GM12878 (cell line): ENCODE measurements at regions not wholly inside any gene's neighbourhood (a gene's known extent, or its start where the extent isn't known, plus 50 kb on each side); places are given as distances from the start of the nearest gene placed in this dataset.

Source experiments
- ATAC-seq: fragments of 200-7000 bp; cut with Tn5 transposase; 3 replicates; pipeline ENCODE4 v1.9.1; 2020; ENCODE audit warnings: mild to moderate bottlenecking, moderate library complexity
- BruUV-seq: library from RNA; stranded (reverse); fragments of 400-500 nt; replicated peaks from 2 replicates; lab custom pipeline; 2021; lab: Mats Ljungman, UMichigan
- CTCF ChIA-PET: fragments of 300-600 bp; sonication (Branson Sonifier 250); formaldehyde crosslinking; extraction: SDS; loops from one replicate; lab custom pipeline; 2021; ENCODE audit warnings: inconsistent platforms; lab: Yijun Ruan, JAX
- POLR2A ChIA-PET: fragments of 350-600 bp; formaldehyde crosslinking; extraction: SDS; loops from one replicate; lab custom pipeline; 2021; ENCODE audit warnings: inconsistent platforms; lab: Charles Lee
- RAD21 ChIA-PET: fragments of 300-600 bp; sonication (Branson Sonifier 250); formaldehyde crosslinking; loops from one replicate; lab custom pipeline; 2023; ENCODE audit warnings: antibody characterized with exemption; ENCODE audit not compliant: unreplicated experiment; lab: Charles Lee
- SMC1A ChIA-PET: fragments of 300-600 bp; sonication (Branson Sonifier 250); formaldehyde crosslinking; loops from one replicate; lab custom pipeline; 2023; ENCODE audit not compliant: unreplicated experiment, uncharacterized antibody; lab: Charles Lee
- DNase-seq: peaks from one replicate; pipeline ENCODE4 v3.0.0-alpha.2; 2011; ENCODE audit warnings: low read depth, low spot score
- FAIRE-seq: peaks from 3 replicates; lab custom pipeline; 2011; peaks lifted over from hg19 to GRCh38; lab: Jason Lieb, UNC
- H2AFZ ChIP-seq: 2 replicates; pipeline ENCODE4 v1.6.0; 2011; ENCODE audit warnings: low read depth, low read length, control low read depth; ENCODE audit not compliant: control insufficient read depth
- H3K27ac ChIP-seq: 2 replicates; pipeline ENCODE4 v1.5.1; 2011; ENCODE audit warnings: control low read depth; ENCODE audit not compliant: control insufficient read depth, insufficient read depth
- H3K27me3 ChIP-seq, 2 experiments: replicated peaks in 1 of 2; 2 replicates each; pipeline versions ENCODE4 v1.6.0 to v1.6.1; 2011; ENCODE audit warnings: low read length in 1 of 2; ENCODE audit not compliant: control insufficient read depth in 2 of 2, insufficient read depth in 2 of 2
- H3K36me3 ChIP-seq, 2 experiments: 2 replicates each; pipeline ENCODE4 v1.5.1; 2011; ENCODE audit warnings: low read length in 1 of 2; ENCODE audit not compliant: control insufficient read depth in 2 of 2, insufficient read depth in 2 of 2
- H3K4me1 ChIP-seq: 2 replicates; pipeline ENCODE4 v1.6.1; 2011; ENCODE audit warnings: mild to moderate bottlenecking, low read length, moderate library complexity, mixed read lengths; ENCODE audit not compliant: control insufficient read depth, insufficient read depth
- H3K4me2 ChIP-seq: 2 replicates; pipeline ENCODE4 v1.6.0; 2011; ENCODE audit warnings: control low read depth; ENCODE audit not compliant: control insufficient read depth, insufficient read depth
- H3K4me3 ChIP-seq: fragments of 200-600 bp; sonication (generic); 2 replicates; pipeline ENCODE4 v1.5.1; 2016
- H3K79me2 ChIP-seq: 2 replicates; pipeline ENCODE4 v1.6.0; 2011; ENCODE audit warnings: low read length; ENCODE audit not compliant: control insufficient read depth, insufficient read depth
- H3K9ac ChIP-seq: 2 replicates; pipeline ENCODE4 v1.8.0; 2011; ENCODE audit warnings: low read length, control low read depth, mixed read lengths; ENCODE audit not compliant: control insufficient read depth, insufficient read depth
- H3K9me3 ChIP-seq: replicated peaks from 3 replicates; pipeline ENCODE4 v1.5.1; 2011; ENCODE audit warnings: mild to moderate bottlenecking, low read length; ENCODE audit not compliant: control insufficient read depth, insufficient read depth
- H4K20me1 ChIP-seq: 2 replicates; pipeline ENCODE4 v1.6.0; 2011; ENCODE audit not compliant: control insufficient read depth, insufficient read depth
- BCL11A ChIP-seq: IDR thresholded peaks from 2 replicates; pipeline ENCODE4 v1.6.1; 2011; ENCODE audit warnings: low read depth, low read length
- EED ChIP-seq: sonication (generic); IDR thresholded peaks from 2 replicates; pipeline ENCODE4 v1.6.1; 2016; ENCODE audit warnings: antibody characterized with exemption, low read depth
- EP300 ChIP-seq, 2 experiments: fragments of 150-350 bp in 1 of 2; IDR thresholded peaks; 2 replicates each; pipeline ENCODE4 v1.6.1; 2011 to 2012; ENCODE audit warnings: low read depth in 2 of 2, low read length in 2 of 2, borderline replicate concordance in 1 of 2, improper control_type of control experiment in 1 of 2, inconsistent platforms in 1 of 2; ENCODE audit not compliant: control insufficient read depth in 1 of 2
- ETV6 ChIP-seq, 2 experiments: fragments of 450-650 bp in 1 of 2; IDR thresholded peaks in 1 of 2; conservative IDR thresholded peaks in 1 of 2; 2 replicates each; pipeline ENCODE4 v1.6.1; 2014; ENCODE audit warnings: antibody characterized with exemption in 1 of 2, borderline replicate concordance in 1 of 2, low read depth in 1 of 2, mild to moderate bottlenecking in 1 of 2, moderate library complexity in 1 of 2
- GABPA ChIP-seq: IDR thresholded peaks from 2 replicates; pipeline ENCODE4 v1.6.1; 2014; ENCODE audit warnings: antibody characterized with exemption, low read depth, mild to moderate bottlenecking, inconsistent platforms
- NR2F1 ChIP-seq: fragments of 450-650 bp; conservative IDR thresholded peaks from 2 replicates; pipeline ENCODE4 v1.6.1; 2017; ENCODE audit warnings: mild to moderate bottlenecking
- WGBS: methylation state at CpG from one replicate; pipeline ENCODE4 v1.1.6; 2016; ENCODE audit warnings: low lambda C conversion rate; ENCODE audit not compliant: insufficient replicate concordance, insufficient coverage; ENCODE audit errors: missing lambda C conversion rate; 5-methylcytosine and 5-hydroxymethylcytosine counted together
- in situ Hi-C: fragments of 300-500 bp; cut with MboI; formaldehyde crosslinking; loops from 9 replicates; pipeline ENCODE4 v1.14.3; 2018; ENCODE audit warnings: mixed read lengths
- intact Hi-C: fragments of 100-400 bp; cut with micrococcal nuclease; formaldehyde crosslinking; loops from one replicate; pipeline ENCODE4 v1.14.2; 2022; ENCODE audit not compliant: unreplicated experiment
- TF ChIP-seq, protein P1 (sequence below): fragments of 450-650 bp; IDR thresholded peaks from 2 replicates; pipeline ENCODE4 v1.6.1; 2017; ENCODE audit warnings: antibody characterized with exemption, mild to moderate bottlenecking, moderate library complexity
- TF ChIP-seq, protein P2 (sequence below): IDR thresholded peaks from 2 replicates; pipeline ENCODE4 v1.6.1; 2011; ENCODE audit warnings: borderline replicate concordance, low read depth, mild to moderate bottlenecking, moderate library complexity, mixed read lengths, low read length; ENCODE audit not compliant: insufficient read depth; ENCODE audit errors: extremely low read length
- TF ChIP-seq, protein P3 (sequence below): fragments of 450-650 bp; IDR thresholded peaks from 2 replicates; pipeline ENCODE4 v1.6.1; 2017; ENCODE audit warnings: low read depth, mild to moderate bottlenecking, moderate library complexity
- TF ChIP-seq, protein P4 (sequence below): fragments of 450-650 bp; formaldehyde crosslinking; IDR thresholded peaks from 2 replicates; pipeline ENCODE4 v1.5.0; 2022; ENCODE audit warnings: mild to moderate bottlenecking, missing genetic modification characterization
- TF ChIP-seq, protein P5 (sequence below): IDR thresholded peaks from 2 replicates; pipeline ENCODE4 v1.6.1; 2012; ENCODE audit warnings: low read depth, low read length, improper control_type of control experiment

DNA sequence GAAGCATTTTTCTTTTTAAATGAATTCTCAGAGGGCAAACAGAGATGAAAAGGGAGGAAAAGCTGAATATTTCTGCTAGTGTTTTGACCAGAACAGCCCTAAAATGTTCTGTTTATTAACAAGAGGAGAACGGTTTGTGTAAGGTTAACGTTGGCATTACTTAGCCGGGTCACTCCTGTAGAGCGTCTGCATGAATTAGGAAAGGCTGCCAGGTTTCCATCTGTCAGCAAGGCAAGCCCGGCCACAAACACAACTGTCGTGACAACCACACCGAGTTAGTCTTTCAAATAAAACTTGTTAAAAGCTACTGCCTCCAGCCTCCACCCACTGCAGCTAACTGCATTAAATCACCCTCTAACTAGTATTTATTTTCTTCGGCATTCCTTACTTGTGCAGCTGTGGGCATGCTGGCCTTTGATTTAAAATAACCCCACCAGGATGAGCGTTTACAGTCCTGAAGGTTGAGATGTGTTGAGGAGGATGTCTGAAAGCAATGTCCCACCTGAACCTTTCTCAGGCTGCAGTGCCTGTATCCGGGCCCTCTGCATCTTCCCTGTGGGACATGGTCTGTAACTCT, 527.9 kb downstream of the FGF9 start (continued):
- TF ChIP-seq, protein P1, sequence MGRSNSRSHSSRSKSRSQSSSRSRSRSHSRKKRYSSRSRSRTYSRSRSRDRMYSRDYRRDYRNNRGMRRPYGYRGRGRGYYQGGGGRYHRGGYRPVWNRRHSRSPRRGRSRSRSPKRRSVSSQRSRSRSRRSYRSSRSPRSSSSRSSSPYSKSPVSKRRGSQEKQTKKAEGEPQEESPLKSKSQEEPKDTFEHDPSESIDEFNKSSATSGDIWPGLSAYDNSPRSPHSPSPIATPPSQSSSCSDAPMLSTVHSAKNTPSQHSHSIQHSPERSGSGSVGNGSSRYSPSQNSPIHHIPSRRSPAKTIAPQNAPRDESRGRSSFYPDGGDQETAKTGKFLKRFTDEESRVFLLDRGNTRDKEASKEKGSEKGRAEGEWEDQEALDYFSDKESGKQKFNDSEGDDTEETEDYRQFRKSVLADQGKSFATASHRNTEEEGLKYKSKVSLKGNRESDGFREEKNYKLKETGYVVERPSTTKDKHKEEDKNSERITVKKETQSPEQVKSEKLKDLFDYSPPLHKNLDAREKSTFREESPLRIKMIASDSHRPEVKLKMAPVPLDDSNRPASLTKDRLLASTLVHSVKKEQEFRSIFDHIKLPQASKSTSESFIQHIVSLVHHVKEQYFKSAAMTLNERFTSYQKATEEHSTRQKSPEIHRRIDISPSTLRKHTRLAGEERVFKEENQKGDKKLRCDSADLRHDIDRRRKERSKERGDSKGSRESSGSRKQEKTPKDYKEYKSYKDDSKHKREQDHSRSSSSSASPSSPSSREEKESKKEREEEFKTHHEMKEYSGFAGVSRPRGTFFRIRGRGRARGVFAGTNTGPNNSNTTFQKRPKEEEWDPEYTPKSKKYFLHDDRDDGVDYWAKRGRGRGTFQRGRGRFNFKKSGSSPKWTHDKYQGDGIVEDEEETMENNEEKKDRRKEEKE, result no peak
- TF ChIP-seq, all 136 proteins: peak for 0

DNA sequence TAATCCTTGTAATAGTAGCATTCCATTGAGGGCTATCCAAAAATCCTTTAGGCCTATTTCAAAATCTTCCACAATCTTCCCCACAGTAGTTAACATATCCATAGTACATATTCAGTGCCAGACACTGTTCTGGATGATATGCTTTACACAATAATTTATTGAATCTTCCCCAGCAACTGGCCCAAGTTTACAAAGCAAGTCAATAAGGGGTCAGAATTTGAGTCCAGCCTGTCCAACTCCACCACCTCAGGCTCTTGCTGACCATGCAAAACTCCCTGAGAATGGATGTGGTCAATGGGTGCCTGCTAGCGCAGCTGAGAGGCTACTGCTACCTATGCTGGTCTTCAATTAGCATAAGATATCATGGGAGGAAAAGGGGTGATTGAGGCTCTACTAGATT, 529.6 kb downstream of the FGF9 start:
- ChIA-PET SMC1A (no interaction called here), RAD21 (no interaction called here), CTCF (no interaction called here), POLR2A (no interaction called here)
- H3K4me2 ChIP-seq, result no peak overlapping the region
- H3K36me3 ChIP-seq, result no peaks in the 10 kb centered on the region
- DNase-seq (no peak), ATAC-seq (no peak), FAIRE-seq (no peak)
- no peak overlapping the region for H3K9ac ChIP-seq
- H3K4me1 ChIP-seq, result no peaks in the 10 kb centered on the region
- H3K27ac ChIP-seq, result no peak overlapping the region
- no peaks in the 10 kb centered on the region for H4K20me1 ChIP-seq
- in situ Hi-C loops, result no loop called here
- intact Hi-C loops, result no loop called here
- 89% methylated on average over 1 of the region's 1 CpG for WGBS
- no peaks in the 10 kb centered on the region for H3K27me3 ChIP-seq
- no peak overlapping the region for H2AFZ ChIP-seq
- H3K79me2 ChIP-seq, result no peaks in the 10 kb centered on the region
- BruUV-seq, result no TSS peak
- no peak overlapping the region for H3K4me3 ChIP-seq
- no peaks in the 10 kb centered on the region; the same call in 2 of the 3 replicates for H3K9me3 ChIP-seq
- TF ChIP-seq, protein P2, sequence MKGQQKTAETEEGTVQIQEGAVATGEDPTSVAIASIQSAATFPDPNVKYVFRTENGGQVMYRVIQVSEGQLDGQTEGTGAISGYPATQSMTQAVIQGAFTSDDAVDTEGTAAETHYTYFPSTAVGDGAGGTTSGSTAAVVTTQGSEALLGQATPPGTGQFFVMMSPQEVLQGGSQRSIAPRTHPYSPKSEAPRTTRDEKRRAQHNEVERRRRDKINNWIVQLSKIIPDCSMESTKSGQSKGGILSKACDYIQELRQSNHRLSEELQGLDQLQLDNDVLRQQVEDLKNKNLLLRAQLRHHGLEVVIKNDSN, result no peak
- no peak for TF ChIP-seq ETV6 (conservative IDR thresholded peaks at IDR 0.05 in 1 of 2, IDR thresholded peaks at IDR 0.05 in 1 of 2; ENCODE audit: borderline replicate concordance in 1 of 2, low read depth in 1 of 2)
- no peak for TF ChIP-seq BCL11A
- TF ChIP-seq EED, result no peak
- TF ChIP-seq NR2F1, result no peak
- TF ChIP-seq, protein P3, sequence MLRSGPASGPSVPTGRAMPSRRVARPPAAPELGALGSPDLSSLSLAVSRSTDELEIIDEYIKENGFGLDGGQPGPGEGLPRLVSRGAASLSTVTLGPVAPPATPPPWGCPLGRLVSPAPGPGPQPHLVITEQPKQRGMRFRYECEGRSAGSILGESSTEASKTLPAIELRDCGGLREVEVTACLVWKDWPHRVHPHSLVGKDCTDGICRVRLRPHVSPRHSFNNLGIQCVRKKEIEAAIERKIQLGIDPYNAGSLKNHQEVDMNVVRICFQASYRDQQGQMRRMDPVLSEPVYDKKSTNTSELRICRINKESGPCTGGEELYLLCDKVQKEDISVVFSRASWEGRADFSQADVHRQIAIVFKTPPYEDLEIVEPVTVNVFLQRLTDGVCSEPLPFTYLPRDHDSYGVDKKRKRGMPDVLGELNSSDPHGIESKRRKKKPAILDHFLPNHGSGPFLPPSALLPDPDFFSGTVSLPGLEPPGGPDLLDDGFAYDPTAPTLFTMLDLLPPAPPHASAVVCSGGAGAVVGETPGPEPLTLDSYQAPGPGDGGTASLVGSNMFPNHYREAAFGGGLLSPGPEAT, result no peak
- TF ChIP-seq, protein P4, sequence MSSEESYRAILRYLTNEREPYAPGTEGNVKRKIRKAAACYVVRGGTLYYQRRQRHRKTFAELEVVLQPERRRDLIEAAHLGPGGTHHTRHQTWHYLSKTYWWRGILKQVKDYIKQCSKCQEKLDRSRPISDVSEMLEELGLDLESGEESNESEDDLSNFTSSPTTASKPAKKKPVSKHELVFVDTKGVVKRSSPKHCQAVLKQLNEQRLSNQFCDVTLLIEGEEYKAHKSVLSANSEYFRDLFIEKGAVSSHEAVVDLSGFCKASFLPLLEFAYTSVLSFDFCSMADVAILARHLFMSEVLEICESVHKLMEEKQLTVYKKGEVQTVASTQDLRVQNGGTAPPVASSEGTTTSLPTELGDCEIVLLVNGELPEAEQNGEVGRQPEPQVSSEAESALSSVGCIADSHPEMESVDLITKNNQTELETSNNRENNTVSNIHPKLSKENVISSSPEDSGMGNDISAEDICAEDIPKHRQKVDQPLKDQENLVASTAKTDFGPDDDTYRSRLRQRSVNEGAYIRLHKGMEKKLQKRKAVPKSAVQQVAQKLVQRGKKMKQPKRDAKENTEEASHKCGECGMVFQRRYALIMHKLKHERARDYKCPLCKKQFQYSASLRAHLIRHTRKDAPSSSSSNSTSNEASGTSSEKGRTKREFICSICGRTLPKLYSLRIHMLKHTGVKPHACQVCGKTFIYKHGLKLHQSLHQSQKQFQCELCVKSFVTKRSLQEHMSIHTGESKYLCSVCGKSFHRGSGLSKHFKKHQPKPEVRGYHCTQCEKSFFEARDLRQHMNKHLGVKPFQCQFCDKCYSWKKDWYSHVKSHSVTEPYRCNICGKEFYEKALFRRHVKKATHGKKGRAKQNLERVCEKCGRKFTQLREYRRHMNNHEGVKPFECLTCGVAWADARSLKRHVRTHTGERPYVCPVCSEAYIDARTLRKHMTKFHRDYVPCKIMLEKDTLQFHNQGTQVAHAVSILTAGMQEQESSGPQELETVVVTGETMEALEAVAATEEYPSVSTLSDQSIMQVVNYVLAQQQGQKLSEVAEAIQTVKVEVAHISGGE (CRISPR knock-in tag), result no peak
- no peak for TF ChIP-seq GABPA
- TF ChIP-seq, protein P5, sequence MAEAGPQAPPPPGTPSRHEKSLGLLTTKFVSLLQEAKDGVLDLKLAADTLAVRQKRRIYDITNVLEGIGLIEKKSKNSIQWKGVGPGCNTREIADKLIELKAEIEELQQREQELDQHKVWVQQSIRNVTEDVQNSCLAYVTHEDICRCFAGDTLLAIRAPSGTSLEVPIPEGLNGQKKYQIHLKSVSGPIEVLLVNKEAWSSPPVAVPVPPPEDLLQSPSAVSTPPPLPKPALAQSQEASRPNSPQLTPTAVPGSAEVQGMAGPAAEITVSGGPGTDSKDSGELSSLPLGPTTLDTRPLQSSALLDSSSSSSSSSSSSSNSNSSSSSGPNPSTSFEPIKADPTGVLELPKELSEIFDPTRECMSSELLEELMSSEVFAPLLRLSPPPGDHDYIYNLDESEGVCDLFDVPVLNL, result no peak
- TF ChIP-seq EP300 (IDR thresholded peaks at IDR 0.05; ENCODE audit: borderline replicate concordance in 1 of 2, control insufficient read depth in 1 of 2, low read depth in 2 of 2, low read length in 2 of 2), result no peak
